ENCODE measurements at regions not wholly inside any gene's neighbourhood (a gene's known extent, or its start where the extent isn't known, plus 50 kb on each side); places are given as distances from the start of the nearest gene placed in this dataset.

DNA sequence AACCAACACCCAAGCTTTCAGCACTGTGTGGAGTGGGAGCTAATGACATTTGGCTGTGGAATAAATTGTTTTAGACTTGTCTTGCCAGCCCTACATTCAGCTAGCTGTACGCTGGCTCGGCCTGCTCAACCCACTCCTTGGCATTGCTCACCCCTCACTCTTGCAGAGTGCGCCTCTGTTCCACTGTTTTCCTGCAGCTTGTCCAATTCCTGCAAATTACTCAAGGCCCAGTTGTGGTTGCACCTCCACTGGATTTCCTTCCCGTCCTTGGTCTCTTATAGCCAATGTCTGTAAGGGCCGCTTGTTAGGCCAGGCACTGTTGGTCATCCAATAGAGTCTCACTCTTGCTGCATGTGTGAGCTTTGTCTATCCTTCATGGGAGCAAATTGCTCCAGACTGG, 55.5 kb upstream of the ADRA1D start:
- TF ChIP-seq, protein P1, sequence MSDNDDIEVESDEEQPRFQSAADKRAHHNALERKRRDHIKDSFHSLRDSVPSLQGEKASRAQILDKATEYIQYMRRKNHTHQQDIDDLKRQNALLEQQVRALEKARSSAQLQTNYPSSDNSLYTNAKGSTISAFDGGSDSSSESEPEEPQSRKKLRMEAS (IDR thresholded peaks at IDR 0.05; ENCODE audit: low read depth, low read length) = no peak
- TF ChIP-seq, protein P2, sequence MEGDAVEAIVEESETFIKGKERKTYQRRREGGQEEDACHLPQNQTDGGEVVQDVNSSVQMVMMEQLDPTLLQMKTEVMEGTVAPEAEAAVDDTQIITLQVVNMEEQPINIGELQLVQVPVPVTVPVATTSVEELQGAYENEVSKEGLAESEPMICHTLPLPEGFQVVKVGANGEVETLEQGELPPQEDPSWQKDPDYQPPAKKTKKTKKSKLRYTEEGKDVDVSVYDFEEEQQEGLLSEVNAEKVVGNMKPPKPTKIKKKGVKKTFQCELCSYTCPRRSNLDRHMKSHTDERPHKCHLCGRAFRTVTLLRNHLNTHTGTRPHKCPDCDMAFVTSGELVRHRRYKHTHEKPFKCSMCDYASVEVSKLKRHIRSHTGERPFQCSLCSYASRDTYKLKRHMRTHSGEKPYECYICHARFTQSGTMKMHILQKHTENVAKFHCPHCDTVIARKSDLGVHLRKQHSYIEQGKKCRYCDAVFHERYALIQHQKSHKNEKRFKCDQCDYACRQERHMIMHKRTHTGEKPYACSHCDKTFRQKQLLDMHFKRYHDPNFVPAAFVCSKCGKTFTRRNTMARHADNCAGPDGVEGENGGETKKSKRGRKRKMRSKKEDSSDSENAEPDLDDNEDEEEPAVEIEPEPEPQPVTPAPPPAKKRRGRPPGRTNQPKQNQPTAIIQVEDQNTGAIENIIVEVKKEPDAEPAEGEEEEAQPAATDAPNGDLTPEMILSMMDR (IDR thresholded peaks at IDR 0.05 in 2 of 3, conservative IDR thresholded peaks at IDR 0.05 in 1 of 3; ENCODE audit: control insufficient read depth in 2 of 3, extremely low read depth in 1 of 3, insufficient read depth in 1 of 3, low read depth in 3 of 3, low read length in 3 of 3) = no peak
- TF ChIP-seq POLR2A (IDR thresholded peaks at IDR 0.05; ENCODE audit: low read depth, low read length) = no peak

Measured in GM12878 (cell line).